Frontal cortex (tissue), 3 donors: ENCODE measurements at regions not wholly inside any gene's neighbourhood (a gene's known extent, or its start where the extent isn't known, plus 50 kb on each side); places are given as distances from the start of the nearest gene placed in this dataset.
"Not testable (repeated sequence)": the region's sequence is repeated elsewhere in the genome, so short reads cannot be mapped to it uniquely, and the experiment has no call there.

Source experiments
- DNase-seq, 2 donors: peaks; one replicate each; pipeline ENCODE4 v3.0.0; 2012; ENCODE audit warnings: low spot score in 2 of 2
- FAIRE-seq: peaks from 2 replicates; lab custom pipeline; 2012; peaks lifted over from hg19 to GRCh38; lab: Jason Lieb, UNC
- donor health status: control.
- donor health status: control.
- donor health status: control.

- DNase-seq = no peak
- FAIRE-seq = no peak
Observed at GRCh38 chr6:79396625-79397024, 140.6 kb downstream of the LCA5 start.

GRCh38 chr6:79394690-79395089, 142.5 kb downstream of the LCA5 start:
- DNase-seq = no peak
- no peak for FAIRE-seq

GRCh38 chr6:79392094-79392493, 145.1 kb downstream of the LCA5 start:
- no peak for FAIRE-seq
- DNase-seq = no peak

GRCh38 chr6:79391480-79391879, 145.8 kb downstream of the LCA5 start:
- DNase-seq (no peak), FAIRE-seq (no peak)

GRCh38 chr6:79385893-79386292, 151.3 kb downstream of the LCA5 start:
- FAIRE-seq = no peak
- no peak for DNase-seq

GRCh38 chr6:79385333-79385732, 150.9 kb upstream of the HMGN3 start:
- FAIRE-seq = no peak
- no peak for DNase-seq

- DNase-seq (no peak), FAIRE-seq (no peak)
Observed at GRCh38 chr6:79384845-79385244, 150.4 kb upstream of the HMGN3 start.

- FAIRE-seq = no peak
- DNase-seq = no peak
Observed at GRCh38 chr6:79378957-79379356, 144.5 kb upstream of the HMGN3 start.

- DNase-seq (no peak), FAIRE-seq (no peak)
Observed at GRCh38 chr6:79377888-79378348, 143.4 kb upstream of the HMGN3 start.

- FAIRE-seq = no peak
- DNase-seq = no peak
Observed at GRCh38 chr6:79377047-79377446, 142.6 kb upstream of the HMGN3 start.

- DNase-seq = no peak
- no peak for FAIRE-seq
Observed at GRCh38 chr6:79375635-79376337, 141.3 kb upstream of the HMGN3 start.

GRCh38 chr6:79374308-79374707, 139.8 kb upstream of the HMGN3 start:
- FAIRE-seq = no peak
- no peak for DNase-seq

GRCh38 chr6:79373880-79374279, 139.4 kb upstream of the HMGN3 start:
- FAIRE-seq (no peak), DNase-seq (no peak)

- no peak for DNase-seq
- FAIRE-seq = no peak
Observed at GRCh38 chr6:79373246-79373645, 138.8 kb upstream of the HMGN3 start.

- DNase-seq (no peak), FAIRE-seq (no peak)
Observed at GRCh38 chr6:79372757-79373156, 138.3 kb upstream of the HMGN3 start.

GRCh38 chr6:79369026-79369425, 134.5 kb upstream of the HMGN3 start:
- FAIRE-seq (no peak), DNase-seq (no peak)

GRCh38 chr6:79363441-79363840, 129.0 kb upstream of the HMGN3 start:
- not testable (repeated sequence) for FAIRE-seq

GRCh38 chr6:79361074-79361473, 126.6 kb upstream of the HMGN3 start:
- not testable (repeated sequence) for FAIRE-seq, DNase-seq

More at GRCh38 chr6:79363441-79363840, 129.0 kb upstream of the HMGN3 start:
- DNase-seq = not testable (repeated sequence)

- DNase-seq (no peak), FAIRE-seq (no peak)
Observed at GRCh38 chr6:79353226-79353625, 118.7 kb upstream of the HMGN3 start.

GRCh38 chr6:79338493-79338892, 104.0 kb upstream of the HMGN3 start:
- DNase-seq = no peak
- FAIRE-seq = no peak

GRCh38 chr6:79335133-79335674, 100.7 kb upstream of the HMGN3 start:
- FAIRE-seq (no peak), DNase-seq (no peak)

GRCh38 chr6:79334674-79335073, 100.2 kb upstream of the HMGN3 start:
- FAIRE-seq = no peak

More at GRCh38 chr6:79334674-79335073, 100.2 kb upstream of the HMGN3 start:
- DNase-seq = no peak
